ENCODE measurements at regions not wholly inside any gene's neighbourhood (a gene's known extent, or its start where the extent isn't known, plus 50 kb on each side); places are given as distances from the start of the nearest gene placed in this dataset.
"Not testable (repeated sequence)": the region's sequence is repeated elsewhere in the genome, so short reads cannot be mapped to it uniquely, and the experiment has no call there.

- CTCF ChIA-PET = interaction anchor here (1.3 kb wide), 1 partner anchor 9 kb away, joined by 4 read pairs; no protein-coding TSS in a partner anchor
- H3K36me3 Mint-ChIP-seq = peaks cover 40% of the 10 kb centered on the region
- DNase-seq = no peak
Measured at GRCh38 chr6:105873799-105874198, 212.3 kb upstream of the PRDM1 start.

GRCh38 chr6:105873211-105873704 lies 212.9 kb upstream of the PRDM1 start:
- no peak overlapping the region for H3K27ac Mint-ChIP-seq
- CTCF ChIA-PET = interaction anchor here (0.7 to 1.3 kb wide), 2 partner anchors 9 to 117 kb away, joined by 3 to 4 read pairs; no protein-coding TSS in a partner anchor
- no peak overlapping the region for H3K4me3 Mint-ChIP-seq
- peaks cover 38% of the 10 kb centered on the region for H3K36me3 Mint-ChIP-seq
- DNase-seq = no peak
- H3K27me3 Mint-ChIP-seq = peaks cover 14% of the 10 kb centered on the region
- H3K4me1 Mint-ChIP-seq = peaks cover 16% of the 10 kb centered on the region
- ATAC-seq = peak; percentile 36
- peaks cover 5% of the 10 kb centered on the region for H3K9me3 Mint-ChIP-seq (ENCODE audit: low read depth)

More at GRCh38 chr6:105873799-105874198, 212.3 kb upstream of the PRDM1 start:
- no peak overlapping the region for H3K4me3 Mint-ChIP-seq
- H3K27ac Mint-ChIP-seq = no peak overlapping the region
- H3K9me3 Mint-ChIP-seq (ENCODE audit: low read depth) = peaks cover 6% of the 10 kb centered on the region
- peaks cover 17% of the 10 kb centered on the region for H3K27me3 Mint-ChIP-seq
- peaks cover 16% of the 10 kb centered on the region for H3K4me1 Mint-ChIP-seq
- ATAC-seq = no peak

DNA sequence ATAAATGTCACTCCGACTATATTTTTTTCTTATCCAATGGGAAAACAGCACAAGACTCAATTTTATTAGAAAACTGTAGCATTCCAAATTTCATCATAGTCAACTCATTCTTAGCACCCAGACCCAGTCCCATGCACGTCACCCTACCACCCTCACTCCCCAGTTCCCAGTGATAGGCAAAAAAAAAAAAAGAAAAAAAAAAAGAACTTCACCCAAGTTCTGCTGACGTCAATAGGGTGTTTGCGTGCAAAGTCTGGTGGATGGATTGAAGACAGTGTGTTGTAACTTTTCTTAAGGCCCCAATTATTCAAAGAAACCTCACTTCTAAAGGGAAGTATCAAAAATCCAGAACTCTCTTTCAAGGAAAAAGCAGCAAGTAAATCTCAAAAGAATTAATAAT lies 213.9 kb upstream of the PRDM1 start:
- Mint-ChIP-seq H3K36me3 (peaks cover 45% of the 10 kb centered on the region), H3K27me3 (peaks cover 21% of the 10 kb centered on the region), H3K4me3 (no peak overlapping the region), H3K27ac (no peak overlapping the region), H3K4me1 (peaks cover 16% of the 10 kb centered on the region), H3K9me3 (ENCODE audit: low read depth) (peaks cover 10% of the 10 kb centered on the region)
- DNase-seq (no peak), ATAC-seq (no peak)
- CTCF ChIA-PET = no interaction called here

DNA sequence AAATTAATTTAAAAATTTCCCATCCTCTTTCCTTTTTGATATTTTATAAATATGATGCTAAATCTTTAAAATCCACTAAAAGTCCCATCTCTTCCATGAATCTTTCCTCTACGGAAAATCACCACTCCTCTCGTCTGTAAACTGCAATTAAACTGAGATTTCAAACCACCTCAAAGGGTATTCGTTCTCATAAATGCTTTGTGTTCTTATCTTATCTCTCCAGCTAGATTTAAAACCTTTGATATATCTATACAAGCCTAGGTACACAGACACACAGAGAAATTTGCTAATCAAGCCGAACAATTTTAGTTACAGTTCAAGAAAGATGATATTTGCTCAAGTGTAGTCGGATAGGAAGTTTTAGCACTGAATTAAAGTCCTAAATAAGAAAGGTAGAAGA lies 214.6 kb upstream of the PRDM1 start:
- peaks cover 14% of the 10 kb centered on the region for H3K4me1 Mint-ChIP-seq
- H3K9me3 Mint-ChIP-seq (ENCODE audit: low read depth) = peaks cover 11% of the 10 kb centered on the region
- CTCF ChIA-PET = no interaction called here
- no peak overlapping the region for H3K4me3 Mint-ChIP-seq
- H3K27me3 Mint-ChIP-seq = peaks cover 27% of the 10 kb centered on the region
- H3K36me3 Mint-ChIP-seq = peaks cover 45% of the 10 kb centered on the region
- no peak for DNase-seq
- ATAC-seq = no peak
- no peak overlapping the region for H3K27ac Mint-ChIP-seq

DNA sequence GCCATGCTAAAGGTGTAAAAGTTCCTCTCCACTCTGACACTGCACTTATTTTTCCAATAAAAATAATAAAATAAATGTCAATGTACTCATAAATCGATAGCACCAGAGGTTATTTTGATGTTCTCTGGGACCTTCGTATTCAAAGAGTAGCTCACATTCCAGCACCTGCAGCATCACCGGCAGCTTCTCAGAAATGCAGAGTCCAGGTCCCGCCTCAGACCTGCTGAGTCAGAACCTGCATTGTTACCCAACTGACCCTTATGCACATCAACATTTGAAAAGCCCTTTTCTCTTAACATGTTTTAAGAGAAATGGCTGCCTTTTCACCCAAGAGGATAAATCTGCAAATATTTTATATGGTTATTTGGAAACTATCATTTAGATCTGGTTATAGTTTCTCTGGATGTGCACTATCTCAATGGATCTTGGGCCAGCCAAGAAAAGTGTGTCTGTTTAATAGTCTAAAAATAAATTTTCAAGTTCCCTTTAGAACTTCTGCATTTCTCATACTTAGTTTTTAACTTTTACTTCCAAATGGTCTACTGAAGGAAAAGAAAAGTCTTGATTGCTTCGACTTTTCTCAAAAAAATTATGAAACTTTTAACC lies 216.2 kb upstream of the PRDM1 start:
- H3K9me3 Mint-ChIP-seq (ENCODE audit: low read depth) = peaks cover 11% of the 10 kb centered on the region
- DNase-seq (no peak), ATAC-seq (no peak)
- no peak overlapping the region for H3K27ac Mint-ChIP-seq
- H3K36me3 Mint-ChIP-seq = peaks cover 47% of the 10 kb centered on the region
- peaks cover 14% of the 10 kb centered on the region for H3K4me1 Mint-ChIP-seq
- H3K27me3 Mint-ChIP-seq = peaks cover 33% of the 10 kb centered on the region
- H3K4me3 Mint-ChIP-seq = no peak overlapping the region
- CTCF ChIA-PET = interaction anchor here (1.3 kb wide), 1 partner anchor 8 kb away, joined by 3 read pairs; no protein-coding TSS in a partner anchor

- CTCF ChIA-PET = interaction anchor here (1.3 kb wide), 1 partner anchor 9 kb away, joined by 3 read pairs; no protein-coding TSS in a partner anchor
- Mint-ChIP-seq H3K9me3 (ENCODE audit: low read depth) (peaks cover 11% of the 10 kb centered on the region), H3K4me1 (peaks cover 12% of the 10 kb centered on the region), H3K27me3 (peaks cover 40% of the 10 kb centered on the region), H3K36me3 (peaks cover 54% of the 10 kb centered on the region), H3K27ac (no peak overlapping the region), H3K4me3 (no peak overlapping the region)
- ATAC-seq (no peak), DNase-seq (no peak)
Measured at GRCh38 chr6:105868823-105869460, 217.2 kb upstream of the PRDM1 start.

DNA sequence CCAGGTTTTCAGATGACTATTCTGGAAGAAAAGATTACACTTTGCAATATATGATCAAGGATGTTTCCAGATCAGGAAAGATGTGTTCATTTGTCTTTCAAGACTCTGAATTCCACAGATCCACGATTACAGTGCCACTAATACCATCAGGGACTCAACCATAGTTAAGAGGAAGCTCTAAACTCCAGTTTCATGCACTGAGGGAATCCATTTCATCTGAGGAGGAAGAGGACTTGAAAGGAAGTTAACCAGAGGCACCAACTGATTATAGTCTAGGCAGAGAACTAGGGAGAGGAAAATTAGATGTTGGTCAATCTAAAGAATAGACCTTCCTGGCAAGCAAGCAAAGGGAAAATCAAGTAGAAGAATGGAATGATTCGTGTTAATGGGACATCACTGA lies 218.3 kb upstream of the PRDM1 start:
- peaks cover 14% of the 10 kb centered on the region for H3K9me3 Mint-ChIP-seq (ENCODE audit: low read depth)
- peaks cover under 1% of the 10 kb centered on the region for H3K4me1 Mint-ChIP-seq
- H3K4me3 Mint-ChIP-seq = no peak overlapping the region

GRCh38 chr6:105867277-105867676 lies 218.9 kb upstream of the PRDM1 start:
- Mint-ChIP-seq H3K27me3 (peaks cover 50% of the 10 kb centered on the region), H3K27ac (no peak overlapping the region), H3K4me3 (no peak overlapping the region), H3K9me3 (ENCODE audit: low read depth) (peaks cover 14% of the 10 kb centered on the region), H3K4me1 (no peaks in the 10 kb centered on the region), H3K36me3 (peaks cover 52% of the 10 kb centered on the region)
- ATAC-seq = no peak
- DNase-seq = no peak
- CTCF ChIA-PET = no interaction called here

More for the DNA sequence above, 218.3 kb upstream of the PRDM1 start:
- no peak overlapping the region for H3K27ac Mint-ChIP-seq
- H3K36me3 Mint-ChIP-seq = peaks cover 53% of the 10 kb centered on the region
- ATAC-seq (no peak), DNase-seq (no peak)
- H3K27me3 Mint-ChIP-seq = peaks cover 48% of the 10 kb centered on the region
- CTCF ChIA-PET = no interaction called here

- DNase-seq (no peak), ATAC-seq (no peak)
- no peak overlapping the region for H3K4me3 Mint-ChIP-seq
- CTCF ChIA-PET = no interaction called here
- peaks cover 3% of the 10 kb centered on the region for H3K4me1 Mint-ChIP-seq
- peaks cover 13% of the 10 kb centered on the region for H3K9me3 Mint-ChIP-seq (ENCODE audit: low read depth)
- peaks cover 44% of the 10 kb centered on the region for H3K36me3 Mint-ChIP-seq
- H3K27me3 Mint-ChIP-seq = peaks cover 43% of the 10 kb centered on the region
- no peak overlapping the region for H3K27ac Mint-ChIP-seq
Measured at GRCh38 chr6:105862936-105863607, 223.1 kb upstream of the PRDM1 start.

DNA sequence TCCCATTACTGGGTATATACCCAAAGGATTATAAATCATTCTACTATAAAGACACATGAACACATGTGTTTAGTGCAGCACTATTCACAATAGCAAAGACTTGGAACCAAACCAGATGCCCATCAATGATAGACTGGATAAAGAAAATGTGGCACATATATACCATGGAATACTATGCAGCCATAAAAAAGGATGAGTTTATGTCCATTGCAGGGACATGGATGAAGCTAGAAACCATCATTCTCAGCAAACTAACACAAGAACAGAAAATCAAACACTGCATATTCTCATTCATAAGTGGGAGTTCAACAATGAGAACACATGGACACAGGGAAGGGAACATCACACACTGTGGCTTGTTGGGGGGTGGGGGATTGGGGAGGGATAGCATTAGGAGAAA lies 225.2 kb upstream of the PRDM1 start:
- ATAC-seq; H3K4me3 Mint-ChIP-seq; CTCF ChIA-PET; H3K9me3 Mint-ChIP-seq (ENCODE audit: low read depth); DNase-seq; H3K27ac Mint-ChIP-seq; H3K4me1 Mint-ChIP-seq: not testable (repeated sequence)
- Mint-ChIP-seq H3K27me3 (peaks cover 28% of the 10 kb centered on the region), H3K36me3 (peaks cover 29% of the 10 kb centered on the region)

DNA sequence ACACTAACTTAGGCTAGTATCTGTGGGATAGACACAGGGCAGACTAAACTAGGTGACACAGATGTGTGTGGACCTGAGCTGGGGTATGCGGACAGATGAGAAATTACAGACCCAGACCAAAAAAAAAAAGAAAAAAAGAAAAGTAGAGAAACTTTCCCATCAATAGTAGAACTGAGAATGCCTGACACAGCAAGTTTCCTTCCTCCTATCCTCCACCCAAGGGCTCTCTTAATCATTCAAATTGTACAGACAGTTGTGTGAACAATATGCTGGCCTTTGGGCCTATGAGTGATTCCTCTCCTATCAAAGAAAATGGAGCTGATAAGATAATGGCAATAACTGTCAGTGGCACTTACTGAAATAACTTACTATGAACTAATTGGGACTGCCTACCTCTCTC lies 226.7 kb upstream of the PRDM1 start:
- Mint-ChIP-seq H3K27ac (no peak overlapping the region), H3K9me3 (ENCODE audit: low read depth) (peaks cover 5% of the 10 kb centered on the region), H3K27me3 (peaks cover 20% of the 10 kb centered on the region), H3K36me3 (peaks cover 21% of the 10 kb centered on the region), H3K4me1 (peaks cover 3% of the 10 kb centered on the region), H3K4me3 (no peak overlapping the region)
- DNase-seq = no peak
- no peak for ATAC-seq
- CTCF ChIA-PET = no interaction called here

GRCh38 chr6:105858639-105859038 lies 227.5 kb upstream of the PRDM1 start:
- H3K9me3 Mint-ChIP-seq (ENCODE audit: low read depth); H3K4me1 Mint-ChIP-seq; CTCF ChIA-PET: not testable (repeated sequence)

GRCh38 chr6:105855433-105855832 lies 230.7 kb upstream of the PRDM1 start:
- H3K4me3 Mint-ChIP-seq = no peak overlapping the region
- H3K27me3 Mint-ChIP-seq = no peaks in the 10 kb centered on the region
- H3K4me1 Mint-ChIP-seq = peaks cover 3% of the 10 kb centered on the region
- ATAC-seq (no peak), DNase-seq (no peak)
- H3K36me3 Mint-ChIP-seq = peaks cover 7% of the 10 kb centered on the region
- no peak overlapping the region for H3K27ac Mint-ChIP-seq
- H3K9me3 Mint-ChIP-seq (ENCODE audit: low read depth) = peaks cover 2% of the 10 kb centered on the region
- CTCF ChIA-PET = no interaction called here

More at GRCh38 chr6:105858639-105859038, 227.5 kb upstream of the PRDM1 start:
- not testable (repeated sequence) for DNase-seq, H3K27ac Mint-ChIP-seq, H3K4me3 Mint-ChIP-seq, ATAC-seq
- peaks cover 16% of the 10 kb centered on the region for H3K36me3 Mint-ChIP-seq
- H3K27me3 Mint-ChIP-seq = peaks cover 14% of the 10 kb centered on the region
